OCI-LY1 (cell line): ENCODE measurements at regions not wholly inside any gene's neighbourhood (a gene's known extent, or its start where the extent isn't known, plus 50 kb on each side); places are given as distances from the start of the nearest gene placed in this dataset.

Source experiments
- CTCF ChIP-seq: fragments of 200-600 bp; sonication (generic), shearing (Covaris generic); IDR thresholded peaks from 2 replicates; pipeline ENCODE4 v1.5.1; 2017; ENCODE audit warnings: mild to moderate bottlenecking, antibody characterized with exemption, low read length, moderate library complexity, mixed read lengths
- EZH2 ChIP-seq: fragments of 200-600 bp; sonication (generic), shearing (Covaris generic); IDR thresholded peaks from 2 replicates; pipeline ENCODE4 v1.8.0; 2017; ENCODE audit warnings: borderline replicate concordance, mixed run types, mild to moderate bottlenecking, antibody characterized with exemption, low read length, moderate library complexity, mixed read lengths

- no peak for TF ChIP-seq CTCF
- no peak for TF ChIP-seq EZH2
Measured at GRCh38 chr10:106347547-106347946, 817.0 kb downstream of the SORCS1 start.
